ENCODE measurements at regions not wholly inside any gene's neighbourhood (a gene's known extent, or its start where the extent isn't known, plus 50 kb on each side); places are given as distances from the start of the nearest gene placed in this dataset.

GRCh38 chr3:150202711-150203110 is 205.4 kb upstream of the TSC22D2 start:
- no peaks in the 10 kb centered on the region for H3K9me2 ChIP-seq (replicated peaks; ENCODE audit: insufficient read depth, low read length)
- H3K9me3 ChIP-seq (ENCODE audit: insufficient read depth, low read length) = no peaks in the 10 kb centered on the region
- H2AFZ ChIP-seq (ENCODE audit: low read depth, low read length, severe bottlenecking) = no peak overlapping the region
- H3F3A ChIP-seq (ENCODE audit: insufficient read depth) = no peaks in the 10 kb centered on the region
- no peaks in the 10 kb centered on the region for H3K36me3 ChIP-seq (ENCODE audit: low read length)
- no peaks in the 10 kb centered on the region for H3K27me3 ChIP-seq (ENCODE audit: low read length)
- no peaks in the 10 kb centered on the region for H3K79me2 ChIP-seq (ENCODE audit: insufficient read depth, low read length)
- H3K9ac ChIP-seq (ENCODE audit: low read length) = no peak overlapping the region
- H4K20me1 ChIP-seq (ENCODE audit: low read depth, low read length) = no peaks in the 10 kb centered on the region
- no peak for TF ChIP-seq EZH2phosphoT487 (conservative IDR thresholded peaks at IDR 0.05; ENCODE audit: low read length)
- TF ChIP-seq, protein P1, sequence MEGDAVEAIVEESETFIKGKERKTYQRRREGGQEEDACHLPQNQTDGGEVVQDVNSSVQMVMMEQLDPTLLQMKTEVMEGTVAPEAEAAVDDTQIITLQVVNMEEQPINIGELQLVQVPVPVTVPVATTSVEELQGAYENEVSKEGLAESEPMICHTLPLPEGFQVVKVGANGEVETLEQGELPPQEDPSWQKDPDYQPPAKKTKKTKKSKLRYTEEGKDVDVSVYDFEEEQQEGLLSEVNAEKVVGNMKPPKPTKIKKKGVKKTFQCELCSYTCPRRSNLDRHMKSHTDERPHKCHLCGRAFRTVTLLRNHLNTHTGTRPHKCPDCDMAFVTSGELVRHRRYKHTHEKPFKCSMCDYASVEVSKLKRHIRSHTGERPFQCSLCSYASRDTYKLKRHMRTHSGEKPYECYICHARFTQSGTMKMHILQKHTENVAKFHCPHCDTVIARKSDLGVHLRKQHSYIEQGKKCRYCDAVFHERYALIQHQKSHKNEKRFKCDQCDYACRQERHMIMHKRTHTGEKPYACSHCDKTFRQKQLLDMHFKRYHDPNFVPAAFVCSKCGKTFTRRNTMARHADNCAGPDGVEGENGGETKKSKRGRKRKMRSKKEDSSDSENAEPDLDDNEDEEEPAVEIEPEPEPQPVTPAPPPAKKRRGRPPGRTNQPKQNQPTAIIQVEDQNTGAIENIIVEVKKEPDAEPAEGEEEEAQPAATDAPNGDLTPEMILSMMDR (IDR thresholded peaks at IDR 0.05; ENCODE audit: insufficient read depth, low read length, poor library complexity, severe bottlenecking) = no peak
- H3K4me2 ChIP-seq (ENCODE audit: low read depth, low read length, poor library complexity, severe bottlenecking) = no peak overlapping the region
- H3K4me3 ChIP-seq (ENCODE audit: insufficient read depth, low read length, poor library complexity, severe bottlenecking) = no peak overlapping the region
- H3K27ac ChIP-seq (ENCODE audit: low read depth, low read length) = no peak overlapping the region

DNA sequence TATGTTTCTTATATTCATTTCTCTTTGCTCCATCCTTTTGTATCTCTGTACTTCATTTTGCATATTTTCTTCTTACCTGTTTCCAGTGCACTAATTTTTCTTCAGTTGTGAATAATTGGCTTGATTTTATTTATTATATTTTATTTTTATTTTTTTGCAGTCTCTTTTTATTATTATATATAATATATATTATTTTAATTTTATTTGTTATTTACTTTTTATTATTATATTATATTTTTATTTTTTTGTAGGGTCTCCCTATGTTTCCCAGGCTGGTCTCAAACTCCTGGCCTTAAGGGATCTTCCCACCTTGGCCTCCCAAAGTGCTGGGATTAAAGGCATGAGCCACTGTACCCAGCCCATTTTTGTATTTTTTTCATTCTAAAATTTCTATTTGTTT is 213.1 kb upstream of the TSC22D2 start:
- TF ChIP-seq, protein P1 (IDR thresholded peaks at IDR 0.05; ENCODE audit: insufficient read depth, low read length, poor library complexity, severe bottlenecking) = no peak
- TF ChIP-seq EZH2phosphoT487 (conservative IDR thresholded peaks at IDR 0.05; ENCODE audit: low read length) = no peak
- H3K27me3 ChIP-seq (ENCODE audit: low read length) = no peaks in the 10 kb centered on the region
- no peaks in the 10 kb centered on the region for H3F3A ChIP-seq (ENCODE audit: insufficient read depth)
- H3K27ac ChIP-seq (ENCODE audit: low read depth, low read length) = no peak overlapping the region
- no peak overlapping the region for H2AFZ ChIP-seq (ENCODE audit: low read depth, low read length, severe bottlenecking)
- H3K9ac ChIP-seq (ENCODE audit: low read length) = no peak overlapping the region
- H4K20me1 ChIP-seq (ENCODE audit: low read depth, low read length) = no peaks in the 10 kb centered on the region
- H3K9me2 ChIP-seq (replicated peaks; ENCODE audit: insufficient read depth, low read length) = no peaks in the 10 kb centered on the region
- no peak overlapping the region for H3K4me3 ChIP-seq (ENCODE audit: insufficient read depth, low read length, poor library complexity, severe bottlenecking)
- H3K9me3 ChIP-seq (ENCODE audit: insufficient read depth, low read length) = no peaks in the 10 kb centered on the region
- no peak overlapping the region for H3K4me2 ChIP-seq (ENCODE audit: low read depth, low read length, poor library complexity, severe bottlenecking)
- H3K36me3 ChIP-seq (ENCODE audit: low read length) = no peaks in the 10 kb centered on the region
- H3K79me2 ChIP-seq (ENCODE audit: insufficient read depth, low read length) = no peaks in the 10 kb centered on the region

- TF ChIP-seq, protein P1 (IDR thresholded peaks at IDR 0.05; ENCODE audit: insufficient read depth, low read length, poor library complexity, severe bottlenecking) = no peak
- no peak for TF ChIP-seq EZH2phosphoT487 (conservative IDR thresholded peaks at IDR 0.05; ENCODE audit: low read length)
- Histone ChIP-seq H3K79me2 (ENCODE audit: insufficient read depth, low read length) (no peaks in the 10 kb centered on the region), H3K4me3 (ENCODE audit: insufficient read depth, low read length, poor library complexity, severe bottlenecking) (no peak overlapping the region), H4K20me1 (ENCODE audit: low read depth, low read length) (no peaks in the 10 kb centered on the region), H3K9ac (ENCODE audit: low read length) (no peak overlapping the region), H3F3A (ENCODE audit: insufficient read depth) (no peaks in the 10 kb centered on the region), H2AFZ (ENCODE audit: low read depth, low read length, severe bottlenecking) (no peak overlapping the region), H3K27me3 (ENCODE audit: low read length) (no peaks in the 10 kb centered on the region), H3K9me2 (replicated peaks; ENCODE audit: insufficient read depth, low read length) (no peaks in the 10 kb centered on the region), H3K9me3 (ENCODE audit: insufficient read depth, low read length) (no peaks in the 10 kb centered on the region), H3K36me3 (ENCODE audit: low read length) (no peaks in the 10 kb centered on the region), H3K4me2 (ENCODE audit: low read depth, low read length, poor library complexity, severe bottlenecking) (no peak overlapping the region), H3K27ac (ENCODE audit: low read depth, low read length) (no peak overlapping the region)
These were observed 213.6 kb upstream of the TSC22D2 start for GRCh38 chr3:150194513-150194912.
